AG04449 (cell line): ENCODE measurements at regions not wholly inside any gene's neighbourhood (a gene's known extent, or its start where the extent isn't known, plus 50 kb on each side); places are given as distances from the start of the nearest gene placed in this dataset.
"Not testable (repeated sequence)": the region's sequence is repeated elsewhere in the genome, so short reads cannot be mapped to it uniquely, and the experiment has no call there.

Experiments
- CTCF ChIA-PET: fragments of 350-600 bp; formaldehyde crosslinking; extraction: SDS; loops from one replicate; lab custom pipeline; 2021; ENCODE audit warnings: antibody characterized with exemption; lab: Yijun Ruan, JAX
- POLR2A ChIA-PET: fragments of 400-600, 350-600 bp; formaldehyde crosslinking; extraction: SDS; loops from one replicate; lab custom pipeline; 2020; ENCODE audit warnings: antibody characterized with exemption, inconsistent platforms; lab: Yijun Ruan, JAX
- DNase-seq: peaks from one replicate; pipeline ENCODE4 v3.0.0-alpha.2; 2010; ENCODE audit warnings: low read depth, low spot score
- H3K4me3 ChIP-seq: 2 replicates; pipeline ENCODE4 v1.5.1; 2011; ENCODE audit warnings: low read depth, mild to moderate bottlenecking, control low read depth, low read length
- TF ChIP-seq, protein P1 (sequence below): IDR thresholded peaks from one replicate; pipeline ENCODE4 v1.5.1; 2011; ENCODE audit warnings: mild to moderate bottlenecking, moderate library complexity, low read length, control low read depth, inconsistent platforms; ENCODE audit not compliant: insufficient read depth; ENCODE audit errors: missing control alignments

DNA sequence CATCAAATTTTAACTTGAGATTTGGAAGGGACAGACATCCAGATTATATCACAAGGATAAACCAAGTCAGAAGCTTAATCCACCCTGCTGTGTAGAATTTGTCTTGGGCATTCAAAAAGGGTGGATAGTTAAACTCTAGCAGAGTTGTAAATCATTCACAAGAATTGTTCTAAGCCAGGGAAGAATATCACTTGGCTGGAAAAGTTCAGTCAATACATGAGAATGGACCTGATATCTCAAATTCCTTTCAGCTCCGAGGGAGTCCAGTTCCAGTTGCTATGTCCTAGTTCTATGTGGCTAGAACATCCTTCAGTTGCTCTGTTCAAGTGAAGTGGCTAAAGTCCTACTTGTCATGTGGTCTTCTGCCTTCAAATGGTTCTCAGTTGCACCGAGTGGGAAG is 351.8 kb upstream of the JARID2 start:
- H3K4me3 ChIP-seq = no peak overlapping the region
- ChIA-PET POLR2A (no interaction called here), CTCF (no interaction called here)
- TF ChIP-seq, protein P1, sequence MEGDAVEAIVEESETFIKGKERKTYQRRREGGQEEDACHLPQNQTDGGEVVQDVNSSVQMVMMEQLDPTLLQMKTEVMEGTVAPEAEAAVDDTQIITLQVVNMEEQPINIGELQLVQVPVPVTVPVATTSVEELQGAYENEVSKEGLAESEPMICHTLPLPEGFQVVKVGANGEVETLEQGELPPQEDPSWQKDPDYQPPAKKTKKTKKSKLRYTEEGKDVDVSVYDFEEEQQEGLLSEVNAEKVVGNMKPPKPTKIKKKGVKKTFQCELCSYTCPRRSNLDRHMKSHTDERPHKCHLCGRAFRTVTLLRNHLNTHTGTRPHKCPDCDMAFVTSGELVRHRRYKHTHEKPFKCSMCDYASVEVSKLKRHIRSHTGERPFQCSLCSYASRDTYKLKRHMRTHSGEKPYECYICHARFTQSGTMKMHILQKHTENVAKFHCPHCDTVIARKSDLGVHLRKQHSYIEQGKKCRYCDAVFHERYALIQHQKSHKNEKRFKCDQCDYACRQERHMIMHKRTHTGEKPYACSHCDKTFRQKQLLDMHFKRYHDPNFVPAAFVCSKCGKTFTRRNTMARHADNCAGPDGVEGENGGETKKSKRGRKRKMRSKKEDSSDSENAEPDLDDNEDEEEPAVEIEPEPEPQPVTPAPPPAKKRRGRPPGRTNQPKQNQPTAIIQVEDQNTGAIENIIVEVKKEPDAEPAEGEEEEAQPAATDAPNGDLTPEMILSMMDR = no peak
- no peak for DNase-seq

- DNase-seq = no peak
- no peak overlapping the region for H3K4me3 ChIP-seq
- POLR2A ChIA-PET = no interaction called here
- TF ChIP-seq, protein P1 = no peak
- CTCF ChIA-PET = no interaction called here
Observed at GRCh38 chr6:14896475-14896874, 349.4 kb upstream of the JARID2 start.

DNA sequence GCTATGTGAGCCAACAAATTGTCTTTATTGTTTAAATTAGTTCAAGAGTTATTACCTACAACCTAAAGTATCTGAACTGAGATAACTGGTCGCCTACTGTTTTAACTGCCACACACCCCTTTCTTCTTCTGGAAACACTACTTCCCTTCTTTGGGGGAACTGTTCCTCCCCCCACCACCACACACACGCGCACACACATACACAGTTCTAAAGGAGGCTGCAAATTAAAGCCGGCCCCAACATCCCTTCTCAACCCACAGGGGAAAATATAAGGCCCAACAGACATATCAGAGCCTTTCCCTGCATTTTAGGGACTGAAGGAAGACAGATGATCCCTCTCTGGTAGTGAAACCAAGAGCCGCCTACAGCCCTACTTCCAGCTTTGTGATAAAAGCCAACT is 348.0 kb upstream of the JARID2 start:
- ChIA-PET POLR2A (no interaction called here), CTCF (no interaction called here)
- H3K4me3 ChIP-seq = no peak overlapping the region
- TF ChIP-seq, protein P1 = no peak
- no peak for DNase-seq

DNA sequence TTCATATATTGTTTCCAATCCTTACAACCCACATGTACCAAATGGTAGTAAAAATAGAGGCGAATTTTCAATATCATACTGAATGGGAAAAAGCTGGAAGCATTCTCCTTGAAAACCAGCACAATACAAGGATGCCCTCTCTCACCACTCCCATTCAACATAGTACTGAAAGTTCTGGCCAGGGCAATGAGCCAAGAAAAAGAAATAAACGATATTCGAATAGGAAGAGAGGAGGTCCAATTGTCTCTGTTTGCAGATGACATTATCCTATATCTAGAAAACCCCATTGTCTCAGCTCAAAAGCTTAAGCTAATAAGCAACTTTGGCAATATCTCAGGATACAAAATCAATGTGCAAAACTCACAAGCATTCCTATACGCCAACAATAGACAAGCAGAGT is 346.4 kb upstream of the JARID2 start:
- H3K4me3 ChIP-seq, POLR2A ChIA-PET, CTCF ChIA-PET, DNase-seq: not testable (repeated sequence)

GRCh38 chr6:14900919-14901318 is 344.9 kb upstream of the JARID2 start:
- ChIA-PET POLR2A (no interaction called here), CTCF (no interaction called here)
- no peak for DNase-seq
- TF ChIP-seq, protein P1 = no peak
- no peak overlapping the region for H3K4me3 ChIP-seq

DNA sequence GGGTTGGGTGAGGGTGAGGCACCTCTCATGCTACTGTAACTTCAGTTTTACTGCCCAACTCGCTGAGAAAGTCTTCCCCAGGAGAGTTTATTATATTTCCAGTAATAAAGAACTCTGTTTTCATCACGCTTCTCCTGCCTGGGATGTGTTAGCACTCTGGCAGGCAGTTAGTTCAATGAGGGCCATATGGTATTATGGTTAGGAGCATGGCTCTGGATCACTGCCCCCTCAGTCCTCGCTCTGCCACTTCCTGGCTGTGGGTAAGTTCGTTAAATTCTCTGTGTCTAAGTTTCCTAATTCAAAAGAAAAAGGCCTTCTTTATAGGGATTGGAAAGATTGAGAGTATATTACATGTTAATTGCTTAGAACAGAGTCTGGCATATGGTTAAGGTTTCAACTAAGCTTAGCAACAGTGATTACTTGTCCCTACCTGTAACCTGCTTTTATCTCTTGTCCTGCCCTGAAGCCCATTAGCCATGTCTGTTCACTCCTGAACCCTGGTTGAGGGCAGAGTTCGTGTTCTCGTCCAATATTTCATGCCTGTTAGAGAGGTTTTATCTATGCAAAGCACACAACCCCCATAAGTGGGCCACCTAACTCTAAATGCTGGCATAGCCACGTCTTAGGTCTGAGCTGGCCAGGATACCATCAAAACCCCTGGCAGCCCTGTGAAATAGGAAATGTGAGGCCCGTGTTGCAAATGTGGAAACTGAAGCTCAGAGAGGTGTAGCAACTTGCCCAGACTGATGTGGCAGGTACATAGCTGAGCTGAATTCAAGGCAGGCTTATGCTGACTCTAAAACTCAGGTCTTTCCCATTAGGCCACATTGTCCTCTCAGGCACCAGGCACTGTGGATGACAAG is 342.5 kb upstream of the JARID2 start:
- TF ChIP-seq, protein P1 = no peak
- no peak for DNase-seq
- CTCF ChIA-PET = no interaction called here

GRCh38 chr6:14905201-14905600 is 340.7 kb upstream of the JARID2 start:
- TF ChIP-seq, protein P1 = no peak
- ChIA-PET CTCF (no interaction called here), POLR2A (interaction anchor here (0.6 kb wide), 1 partner anchor 28 kb away, joined by 3 read pairs; no protein-coding TSS in a partner anchor)
- no peak for DNase-seq
- no peak overlapping the region for H3K4me3 ChIP-seq

More for the DNA sequence above, 342.5 kb upstream of the JARID2 start:
- POLR2A ChIA-PET = no interaction called here
- no peak overlapping the region for H3K4me3 ChIP-seq
